Esophagus squamous epithelium (tissue), 5 donors: ENCODE measurements at regions not wholly inside any gene's neighbourhood (a gene's known extent, or its start where the extent isn't known, plus 50 kb on each side); places are given as distances from the start of the nearest gene placed in this dataset.
"Not testable (repeated sequence)": the region's sequence is repeated elsewhere in the genome, so short reads cannot be mapped to it uniquely, and the experiment has no call there.

Experiments used
- DNase-seq: peaks from one replicate; lab custom pipeline; 2025; lab: John Stamatoyannopoulos, UW
- H3K27ac ChIP-seq, 4 donors: fragments of 200-600 bp; sonication (generic); one replicate each; pipeline ENCODE4 v1.5.1; 2016 to 2019; ENCODE audit warnings: mild to moderate bottlenecking in 1 of 4
- H3K27me3 ChIP-seq, 4 donors: fragments of 200-600 bp; sonication (generic); 1 replicate in 3 of 4; 2 replicates in 1 of 4; pipeline versions ENCODE4 v1.5.1 to v1.6.0; 2017 to 2021; ENCODE audit warnings: antibody characterized with exemption in 1 of 4
- H3K36me3 ChIP-seq, 3 donors: fragments of 200-600 bp; sonication (generic); one replicate each; pipeline ENCODE4 v1.5.1; 2016 to 2019
- H3K4me1 ChIP-seq, 3 donors: fragments of 200-600 bp; sonication (generic); one replicate each; pipeline ENCODE4 v1.5.1; 2017 to 2019
- H3K4me3 ChIP-seq, 4 donors: fragments of 200-600 bp; sonication (generic); 1 replicate in 3 of 4; 2 replicates in 1 of 4; pipeline ENCODE4 v1.5.1; 2016 to 2019; ENCODE audit warnings: mild to moderate bottlenecking in 2 of 4, moderate library complexity in 1 of 4
- H3K9me3 ChIP-seq, 3 donors: fragments of 200-600 bp; sonication (generic); one replicate each; pipeline ENCODE4 v1.5.1; 2016 to 2019
- CTCF ChIP-seq, 6 experiments: fragments of 450-650 bp in 4 of 6; fragments of 200-600 bp in 2 of 6; sonication (generic) in 2 of 6; IDR thresholded peaks; one replicate each; pipeline ENCODE4 v1.5.1; 2016 to 2019; ENCODE audit warnings: antibody characterized with exemption in 6 of 6, mild to moderate bottlenecking in 4 of 6, moderate library complexity in 4 of 6
- POLR2A ChIP-seq, 4 donors: fragments of 450-650 bp; IDR thresholded peaks; one replicate each; pipeline ENCODE4 v1.6.1; 2017; ENCODE audit warnings: antibody characterized with exemption in 4 of 4, mild to moderate bottlenecking in 4 of 4, moderate library complexity in 3 of 4
- WGBS, 2 donors: methylation state at CpG; one replicate each; pipeline ENCODE4 v1.1.5; 2018; 5-methylcytosine and 5-hydroxymethylcytosine counted together
- intact Hi-C: fragments of 100-400 bp; cut with DNase I; formaldehyde crosslinking; loops from one replicate; pipeline ENCODE4 v1.15.0; 2022
- donor health status: DM: yes; HTN: yes; CAD: no.

- 71 to 87% methylated on average over 6 of the region's 6 CpGs for WGBS, 2 donors
- Histone ChIP-seq H3K27ac (no peak overlapping the region), H3K4me3 (no peak overlapping the region), H3K36me3 (no peaks in the 10 kb centered on the region), H3K9me3 (no peaks in the 10 kb centered on the region), H3K4me1 (no peaks in the 10 kb centered on the region), H3K27me3 (no peaks in the 10 kb centered on the region)
- intact Hi-C loops = no loop called here
- no peak for DNase-seq
- TF ChIP-seq CTCF (IDR thresholded peaks at IDR 0.05) = no peak
- TF ChIP-seq POLR2A (IDR thresholded peaks at IDR 0.05) = no peak
Measured at GRCh38 chr5:39928709-39929108, 503.9 kb upstream of the DAB2 start.

GRCh38 chr5:39919876-39920275 lies 495.1 kb upstream of the DAB2 start:
- Histone ChIP-seq H3K27ac (no peak overlapping the region), H3K9me3 (no peaks in the 10 kb centered on the region), H3K4me1 (no peaks in the 10 kb centered on the region), H3K27me3 (no peaks in the 10 kb centered on the region), H3K36me3 (no peaks in the 10 kb centered on the region), H3K4me3 (no peak overlapping the region)
- 87 to 95% methylated on average over 1 of the region's 1 CpG for WGBS, 2 donors
- DNase-seq = no peak
- intact Hi-C loops = no loop called here
- no peak for TF ChIP-seq POLR2A (IDR thresholded peaks at IDR 0.05)
- TF ChIP-seq CTCF (IDR thresholded peaks at IDR 0.05) = no peak

- intact Hi-C loops = no loop called here
- Histone ChIP-seq H3K27ac (no peak overlapping the region), H3K36me3 (no peaks in the 10 kb centered on the region), H3K4me1 (no peaks in the 10 kb centered on the region), H3K9me3 (no peaks in the 10 kb centered on the region), H3K27me3 (no peaks in the 10 kb centered on the region), H3K4me3 (no peak overlapping the region)
- TF ChIP-seq POLR2A (IDR thresholded peaks at IDR 0.05) (no peak), CTCF (IDR thresholded peaks at IDR 0.05) (no peak)
- DNase-seq = no peak
Measured at GRCh38 chr5:39912906-39913305, 488.1 kb upstream of the DAB2 start.

GRCh38 chr5:39907267-39907951 lies 482.6 kb upstream of the DAB2 start:
- H3K27me3 ChIP-seq, H3K27ac ChIP-seq, H3K36me3 ChIP-seq, H3K4me1 ChIP-seq, DNase-seq, H3K9me3 ChIP-seq, H3K4me3 ChIP-seq, intact Hi-C loops: not testable (repeated sequence)
- WGBS, 2 donors = 72 to 75% methylated on average over 5 of the region's 19 CpGs

- Histone ChIP-seq H3K4me3 (no peak overlapping the region), H3K27me3 (no peaks in the 10 kb centered on the region), H3K4me1 (no peaks in the 10 kb centered on the region), H3K27ac (no peak overlapping the region), H3K36me3 (no peaks in the 10 kb centered on the region), H3K9me3 (no peaks in the 10 kb centered on the region)
- no peak for DNase-seq
- intact Hi-C loops = no loop called here
- WGBS, 2 donors = 71 to 76% methylated on average over 1 of the region's 1 CpG
- TF ChIP-seq POLR2A (IDR thresholded peaks at IDR 0.05) (no peak), CTCF (IDR thresholded peaks at IDR 0.05) (no peak)
Measured at GRCh38 chr5:39906146-39906545, 481.4 kb upstream of the DAB2 start.

- Histone ChIP-seq H3K4me3 (no peak overlapping the region), H3K9me3 (no peaks in the 10 kb centered on the region), H3K27me3 (no peaks in the 10 kb centered on the region), H3K36me3 (no peaks in the 10 kb centered on the region), H3K27ac (no peak overlapping the region), H3K4me1 (no peaks in the 10 kb centered on the region)
- TF ChIP-seq CTCF (IDR thresholded peaks at IDR 0.05) (no peak), POLR2A (IDR thresholded peaks at IDR 0.05) (no peak)
- 21 to 33% methylated on average over 4 of the region's 4 CpGs for WGBS, 2 donors
- DNase-seq = no peak
- intact Hi-C loops = no loop called here
Measured at GRCh38 chr5:39905356-39905755, 480.6 kb upstream of the DAB2 start.
